ENCODE measurements at regions not wholly inside any gene's neighbourhood (a gene's known extent, or its start where the extent isn't known, plus 50 kb on each side); places are given as distances from the start of the nearest gene placed in this dataset.

- DNase-seq = no peak
- Mint-ChIP-seq H3K27ac (no peak overlapping the region), H3K36me3 (ENCODE audit: low read depth) (no peaks in the 10 kb centered on the region), H3K27me3 (peaks cover 12% of the 10 kb centered on the region), H3K4me3 (no peak overlapping the region), H3K9me3 (peaks cover 9% of the 10 kb centered on the region), H3K4me1 (ENCODE audit: low read depth) (no peaks in the 10 kb centered on the region)
Observed at GRCh38 chr1:4298361-4299083, 355.9 kb upstream of the AJAP1 start.

- DNase-seq = no peak
- H3K4me1 Mint-ChIP-seq (ENCODE audit: low read depth) = no peaks in the 10 kb centered on the region
- H3K9me3 Mint-ChIP-seq = peaks cover 9% of the 10 kb centered on the region
- H3K36me3 Mint-ChIP-seq (ENCODE audit: low read depth) = no peaks in the 10 kb centered on the region
- H3K4me3 Mint-ChIP-seq = no peak overlapping the region
- H3K27ac Mint-ChIP-seq = no peak overlapping the region
- no peaks in the 10 kb centered on the region for H3K27me3 Mint-ChIP-seq
Observed at GRCh38 chr1:4301007-4301406, 353.4 kb upstream of the AJAP1 start.

- no peak overlapping the region for H3K4me3 Mint-ChIP-seq
- no peak overlapping the region for H3K27ac Mint-ChIP-seq
- no peak for DNase-seq
- no peaks in the 10 kb centered on the region for H3K4me1 Mint-ChIP-seq (ENCODE audit: low read depth)
- peaks cover 3% of the 10 kb centered on the region for H3K9me3 Mint-ChIP-seq
- H3K36me3 Mint-ChIP-seq (ENCODE audit: low read depth) = no peaks in the 10 kb centered on the region
- no peaks in the 10 kb centered on the region for H3K27me3 Mint-ChIP-seq
Observed at GRCh38 chr1:4303303-4303702, 351.1 kb upstream of the AJAP1 start.

- Mint-ChIP-seq H3K27me3 (peaks cover 2% of the 10 kb centered on the region), H3K9me3 (peaks cover 3% of the 10 kb centered on the region), H3K27ac (no peak overlapping the region), H3K36me3 (ENCODE audit: low read depth) (no peaks in the 10 kb centered on the region), H3K4me1 (ENCODE audit: low read depth) (no peaks in the 10 kb centered on the region), H3K4me3 (no peak overlapping the region)
- no peak for DNase-seq
Observed at GRCh38 chr1:4305526-4306301, 348.7 kb upstream of the AJAP1 start.

- Mint-ChIP-seq H3K4me3 (no peak overlapping the region), H3K27ac (no peak overlapping the region), H3K9me3 (peaks cover 3% of the 10 kb centered on the region), H3K27me3 (peaks cover 2% of the 10 kb centered on the region), H3K36me3 (ENCODE audit: low read depth) (no peaks in the 10 kb centered on the region), H3K4me1 (ENCODE audit: low read depth) (no peaks in the 10 kb centered on the region)
- DNase-seq = no peak
Observed at GRCh38 chr1:4306559-4307467, 347.6 kb upstream of the AJAP1 start.

- Mint-ChIP-seq H3K4me3 (no peak overlapping the region), H3K9me3 (peaks cover 3% of the 10 kb centered on the region), H3K27ac (no peak overlapping the region), H3K36me3 (ENCODE audit: low read depth) (no peaks in the 10 kb centered on the region), H3K27me3 (peaks cover 2% of the 10 kb centered on the region), H3K4me1 (ENCODE audit: low read depth) (no peaks in the 10 kb centered on the region)
- DNase-seq = no peak
Observed at GRCh38 chr1:4307468-4307845, 347.0 kb upstream of the AJAP1 start.

- no peaks in the 10 kb centered on the region for H3K36me3 Mint-ChIP-seq (ENCODE audit: low read depth)
Observed at GRCh38 chr1:4307911-4308545, 346.4 kb upstream of the AJAP1 start.

GRCh38 chr1:4308806-4309205 is 345.6 kb upstream of the AJAP1 start:
- H3K4me1 Mint-ChIP-seq (ENCODE audit: low read depth) = no peaks in the 10 kb centered on the region
- H3K9me3 Mint-ChIP-seq = peaks cover 5% of the 10 kb centered on the region
- no peak for DNase-seq
- H3K36me3 Mint-ChIP-seq (ENCODE audit: low read depth) = no peaks in the 10 kb centered on the region
- H3K4me3 Mint-ChIP-seq = no peak overlapping the region
- H3K27ac Mint-ChIP-seq = no peak overlapping the region
- H3K27me3 Mint-ChIP-seq = peaks cover 2% of the 10 kb centered on the region

More at GRCh38 chr1:4307911-4308545, 346.4 kb upstream of the AJAP1 start:
- DNase-seq = no peak
- no peak overlapping the region for H3K4me3 Mint-ChIP-seq
- H3K27ac Mint-ChIP-seq = no peak overlapping the region
- H3K4me1 Mint-ChIP-seq (ENCODE audit: low read depth) = no peaks in the 10 kb centered on the region
- peaks cover 2% of the 10 kb centered on the region for H3K27me3 Mint-ChIP-seq
- H3K9me3 Mint-ChIP-seq = peaks cover 3% of the 10 kb centered on the region

GRCh38 chr1:4309676-4310320 is 344.6 kb upstream of the AJAP1 start:
- Mint-ChIP-seq H3K4me1 (ENCODE audit: low read depth) (no peaks in the 10 kb centered on the region), H3K4me3 (no peak overlapping the region), H3K27ac (no peak overlapping the region), H3K9me3 (peaks cover 10% of the 10 kb centered on the region), H3K27me3 (peaks cover 2% of the 10 kb centered on the region), H3K36me3 (ENCODE audit: low read depth) (no peaks in the 10 kb centered on the region)
- no peak for DNase-seq

- H3K27ac Mint-ChIP-seq = no peak overlapping the region
- DNase-seq = no peak
- peaks cover 13% of the 10 kb centered on the region for H3K9me3 Mint-ChIP-seq
- H3K36me3 Mint-ChIP-seq (ENCODE audit: low read depth) = no peaks in the 10 kb centered on the region
- no peaks in the 10 kb centered on the region for H3K4me1 Mint-ChIP-seq (ENCODE audit: low read depth)
- H3K4me3 Mint-ChIP-seq = no peak overlapping the region
- H3K27me3 Mint-ChIP-seq = peaks cover 2% of the 10 kb centered on the region
Observed at GRCh38 chr1:4310396-4310923, 343.9 kb upstream of the AJAP1 start.

- DNase-seq = no peak
- peaks cover 13% of the 10 kb centered on the region for H3K9me3 Mint-ChIP-seq
- peaks cover 5% of the 10 kb centered on the region for H3K27me3 Mint-ChIP-seq
- no peaks in the 10 kb centered on the region for H3K4me1 Mint-ChIP-seq (ENCODE audit: low read depth)
- no peaks in the 10 kb centered on the region for H3K36me3 Mint-ChIP-seq (ENCODE audit: low read depth)
- no peak overlapping the region for H3K4me3 Mint-ChIP-seq
- H3K27ac Mint-ChIP-seq = no peak overlapping the region
Observed at GRCh38 chr1:4312024-4312423, 342.4 kb upstream of the AJAP1 start.

- Mint-ChIP-seq H3K27me3 (peaks cover 9% of the 10 kb centered on the region), H3K36me3 (ENCODE audit: low read depth) (no peaks in the 10 kb centered on the region)
Observed at GRCh38 chr1:4315202-4315601, 339.2 kb upstream of the AJAP1 start.

GRCh38 chr1:4317207-4317606 is 337.2 kb upstream of the AJAP1 start:
- no peak for DNase-seq
- Mint-ChIP-seq H3K4me3 (no peak overlapping the region), H3K27ac (no peak overlapping the region), H3K27me3 (peaks cover 9% of the 10 kb centered on the region), H3K4me1 (ENCODE audit: low read depth) (no peaks in the 10 kb centered on the region), H3K9me3 (peaks cover 21% of the 10 kb centered on the region), H3K36me3 (ENCODE audit: low read depth) (no peaks in the 10 kb centered on the region)

More at GRCh38 chr1:4315202-4315601, 339.2 kb upstream of the AJAP1 start:
- H3K4me3 Mint-ChIP-seq = no peak overlapping the region
- H3K27ac Mint-ChIP-seq = no peak overlapping the region
- no peaks in the 10 kb centered on the region for H3K4me1 Mint-ChIP-seq (ENCODE audit: low read depth)
- peaks cover 13% of the 10 kb centered on the region for H3K9me3 Mint-ChIP-seq
- no peak for DNase-seq
